ENCODE measurements at regions not wholly inside any gene's neighbourhood (a gene's known extent, or its start where the extent isn't known, plus 50 kb on each side); places are given as distances from the start of the nearest gene placed in this dataset.
"Not testable (repeated sequence)": the region's sequence is repeated elsewhere in the genome, so short reads cannot be mapped to it uniquely, and the experiment has no call there.

DNA sequence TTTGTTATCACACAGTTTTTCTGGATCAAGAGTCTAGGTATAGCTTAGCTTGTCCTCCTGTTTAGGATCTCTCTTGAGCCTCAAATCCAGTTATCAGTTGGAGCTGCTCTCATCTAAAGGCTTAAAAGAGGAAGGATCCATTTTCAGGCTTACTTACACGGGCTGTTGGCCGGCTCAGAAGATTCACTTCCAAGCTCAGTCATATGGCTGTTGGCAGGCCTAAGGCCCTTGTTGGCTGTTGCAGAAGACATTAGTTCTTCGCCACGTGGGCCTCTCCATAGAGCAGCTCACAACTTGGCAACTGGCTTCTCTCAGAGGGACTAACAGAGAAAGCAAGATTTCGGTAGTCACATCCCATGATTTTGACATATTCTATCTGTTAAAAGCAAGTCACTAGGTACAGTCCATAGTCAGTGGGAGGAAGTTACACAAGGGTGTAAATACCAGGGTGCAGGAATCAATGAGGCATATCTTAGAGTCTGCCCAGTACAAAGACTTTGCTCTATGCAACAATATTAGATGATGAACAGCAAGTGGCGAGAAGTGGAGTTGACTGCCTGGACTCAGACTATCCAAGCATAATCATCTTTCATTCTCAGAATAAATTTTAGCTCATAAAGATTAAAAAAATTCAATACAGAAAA, 280.1 kb upstream of the MBL2 start:
- no peak for DNase-seq

DNA sequence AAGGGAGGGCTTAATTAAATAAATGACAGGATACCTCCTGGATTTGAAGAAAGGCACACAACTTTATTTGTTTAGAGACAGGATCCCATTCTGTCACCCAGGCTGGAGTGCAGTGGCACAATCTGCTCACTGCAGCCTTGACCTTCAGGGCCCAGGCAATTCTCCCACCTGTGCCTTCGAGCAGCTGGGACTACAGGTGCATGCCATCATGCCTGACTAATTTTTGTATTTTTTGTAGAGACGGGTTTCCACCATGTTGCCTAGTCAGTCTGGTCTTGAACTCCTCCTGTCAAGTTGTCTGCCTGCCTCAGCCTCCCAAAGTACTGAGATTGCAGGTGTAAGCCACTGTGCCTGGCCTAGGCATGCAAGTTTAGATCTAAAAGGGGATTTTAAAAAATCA, 272.7 kb upstream of the MBL2 start:
- DNase-seq, result no peak

DNA sequence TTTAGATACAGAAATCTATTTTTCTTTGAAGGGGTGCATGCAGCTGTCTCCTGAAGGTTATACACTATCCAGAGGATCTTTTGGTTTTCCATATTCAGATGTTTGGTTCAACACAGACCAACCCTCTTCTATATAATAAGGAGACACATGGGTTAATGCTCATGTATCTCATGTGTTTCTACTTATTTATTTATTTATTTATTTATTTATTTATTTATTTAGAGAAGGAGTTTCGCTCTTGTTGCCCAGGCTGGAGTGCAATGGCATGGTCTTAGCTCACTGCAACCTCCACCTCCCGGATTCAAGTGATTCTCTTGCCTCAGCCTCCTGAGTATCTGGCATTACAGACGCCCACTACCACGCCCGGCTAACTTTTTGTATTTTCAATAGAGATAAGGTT, 263.2 kb upstream of the MBL2 start:
- not testable (repeated sequence) for DNase-seq

DNA sequence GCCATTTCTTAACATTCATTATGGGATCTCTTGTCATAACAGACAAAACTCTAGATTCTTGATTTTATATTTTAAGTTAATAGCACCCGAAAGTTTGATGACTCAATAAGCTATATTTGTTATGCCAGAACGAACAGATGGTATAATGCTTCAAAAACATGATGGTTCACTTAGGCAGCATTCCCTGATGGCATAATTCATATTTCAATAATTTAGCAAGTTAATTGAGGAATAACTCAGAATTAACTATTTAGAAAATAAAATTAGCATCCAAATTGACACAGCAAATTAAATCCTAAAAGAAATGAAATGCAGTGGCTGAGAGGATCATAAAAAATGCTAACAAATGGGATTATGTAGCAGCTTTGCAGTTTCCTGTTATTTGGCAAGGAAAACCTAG, 260.8 kb upstream of the MBL2 start:
- DNase-seq, result no peak

DNA sequence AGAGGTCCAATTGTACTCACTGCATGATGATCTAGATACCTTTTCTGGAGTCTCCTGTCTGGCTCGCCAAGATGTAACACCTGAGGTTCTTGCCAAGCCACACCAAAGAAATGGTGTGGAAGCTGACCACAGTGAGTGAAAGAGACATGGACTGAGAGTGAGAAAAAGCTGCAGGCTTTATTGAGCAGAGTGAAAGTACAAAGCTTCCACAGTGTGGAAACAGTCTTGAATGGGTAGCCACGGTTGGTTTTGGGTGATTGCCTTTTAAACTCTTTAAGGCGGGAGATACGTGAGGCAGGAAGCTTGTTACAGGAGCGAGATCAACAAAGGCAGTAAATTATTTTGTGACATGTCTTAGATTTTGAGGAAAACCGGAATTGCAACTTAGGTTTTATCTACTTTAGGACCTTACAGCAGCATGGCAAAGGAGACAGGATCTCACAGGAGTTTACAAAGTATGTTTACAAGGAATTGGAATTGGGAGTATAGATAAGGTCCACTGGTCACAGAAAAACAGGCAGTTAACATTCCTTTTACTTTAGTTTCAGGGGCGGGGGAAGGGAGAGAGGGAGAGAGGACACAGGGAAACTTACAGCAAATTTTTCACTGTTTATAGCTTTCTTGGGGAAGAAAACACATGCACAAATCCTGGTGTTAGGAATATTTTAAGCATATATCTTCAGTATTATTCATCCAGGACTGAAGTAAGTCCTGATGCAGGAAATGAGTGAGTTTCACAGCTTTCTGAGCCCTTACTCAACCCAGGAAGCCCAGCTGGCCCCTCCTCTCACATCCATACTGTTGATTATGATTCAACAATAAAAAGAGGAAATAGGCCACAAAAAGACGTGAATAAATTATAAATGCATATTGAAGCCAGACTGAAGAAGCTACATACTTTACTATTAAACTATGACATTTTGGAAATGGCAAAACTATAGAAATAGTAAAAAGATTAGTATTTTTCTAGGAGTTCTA, 257.6 kb upstream of the MBL2 start:
- not testable (repeated sequence) for DNase-seq

DNA sequence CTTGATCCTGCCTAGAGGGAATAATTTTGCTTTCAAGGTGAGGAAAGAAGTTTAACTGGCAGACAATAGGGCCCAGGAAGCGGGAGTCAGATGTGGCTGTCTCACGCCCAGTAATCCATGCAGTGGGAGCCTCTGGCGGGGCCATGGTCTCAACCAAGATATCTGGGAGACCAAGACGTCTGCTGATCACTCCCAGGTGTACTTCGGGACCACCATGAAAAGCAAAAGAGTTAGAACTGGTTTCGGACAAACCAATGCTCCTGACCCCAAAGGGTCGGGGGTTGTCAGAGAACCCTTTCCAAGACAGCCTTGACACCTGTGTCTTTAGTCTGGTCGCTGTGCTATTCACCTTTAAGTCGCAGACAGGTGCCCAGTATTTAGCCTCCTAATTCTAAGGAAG, 256.9 kb upstream of the MBL2 start:
- no peak for DNase-seq

DNA sequence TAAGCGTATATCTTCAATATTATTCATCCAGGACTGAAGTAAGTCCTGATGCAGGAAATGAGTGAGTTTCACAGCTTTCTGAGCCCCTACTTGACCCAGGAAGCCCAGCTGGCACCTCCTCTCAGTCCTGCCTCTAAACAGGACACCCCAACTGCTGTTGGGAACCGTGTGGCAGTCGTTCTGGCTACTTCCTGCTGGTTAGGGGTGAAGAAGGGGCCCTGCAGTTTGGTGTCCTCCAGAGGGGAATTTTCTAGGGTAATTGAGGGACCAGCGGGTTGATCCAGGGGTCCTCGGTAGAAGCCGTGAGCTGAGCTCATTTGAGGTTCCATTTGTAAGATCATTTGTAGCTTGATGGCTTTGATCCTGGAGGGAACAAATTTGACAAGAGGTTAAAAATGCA, 253.2 kb upstream of the MBL2 start:
- DNase-seq, result not testable (repeated sequence)

DNA sequence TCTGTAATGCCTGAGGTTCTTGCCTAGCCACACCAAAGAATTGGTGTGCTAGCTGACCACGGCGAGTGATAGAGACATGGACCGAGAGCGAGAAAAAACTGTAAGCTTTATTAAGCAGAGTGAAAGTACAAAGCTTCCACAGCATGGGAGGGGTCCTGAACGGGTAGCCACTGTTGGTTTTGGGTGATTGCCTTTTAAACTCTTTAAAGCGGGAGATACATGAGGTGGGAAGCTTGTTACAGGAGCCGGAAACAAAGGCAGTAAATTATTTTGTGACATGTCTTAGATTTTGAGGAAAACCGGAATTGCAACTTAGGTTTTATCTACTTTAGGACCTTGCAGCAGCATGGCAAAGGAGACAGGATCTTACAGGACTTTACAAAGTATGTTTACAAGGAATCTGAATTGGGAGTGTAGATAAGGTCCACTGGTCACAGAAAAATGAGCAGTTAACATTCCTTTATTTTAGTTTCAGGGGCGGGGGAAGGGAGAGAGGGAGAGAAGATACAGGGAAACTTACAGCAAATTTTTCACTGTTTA, 252.7 kb upstream of the MBL2 start:
- DNase-seq, result no peak

DNA sequence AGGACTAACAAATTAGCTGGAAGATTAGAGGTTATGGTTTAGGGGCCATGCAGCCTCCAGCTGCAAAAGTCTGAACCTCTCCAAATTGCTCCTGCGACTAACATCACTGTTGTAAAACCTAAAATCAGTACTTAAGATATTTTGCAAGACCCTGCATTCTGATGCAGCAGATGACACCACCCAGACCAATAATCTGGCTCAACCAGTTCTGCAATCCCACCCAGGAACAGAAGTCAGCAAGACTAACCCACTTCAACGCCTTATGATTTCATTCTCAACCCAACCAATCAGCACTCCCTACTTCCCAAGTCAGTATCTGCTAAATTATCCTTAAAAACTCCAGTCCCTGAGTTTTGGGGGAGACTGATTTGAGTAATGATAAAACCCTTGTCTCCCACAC, 250.8 kb upstream of the MBL2 start:
- no peak for DNase-seq

DNA sequence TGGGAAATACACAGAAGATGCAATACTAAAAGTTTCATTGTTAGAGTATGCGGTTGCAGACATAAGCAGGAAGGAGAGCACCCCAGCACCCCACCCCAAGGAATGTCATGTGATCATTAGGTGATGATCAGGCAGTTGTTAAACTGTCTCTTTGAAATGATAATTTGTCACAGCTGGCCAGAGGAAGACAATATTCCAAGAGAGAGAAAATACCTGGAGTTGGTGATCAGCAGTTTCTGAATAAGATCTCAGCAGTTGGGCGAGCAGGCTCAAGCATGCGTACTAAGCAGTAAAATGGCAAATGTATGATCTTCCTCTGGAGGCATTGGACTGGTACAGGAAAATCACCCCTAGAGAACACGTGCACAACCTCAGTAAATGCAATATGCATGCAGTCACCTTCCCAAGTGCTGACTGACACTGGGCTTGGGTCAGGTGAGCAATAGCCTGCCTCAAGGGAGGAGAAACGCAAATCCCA, 250.1 kb upstream of the MBL2 start:
- no peak for DNase-seq

DNA sequence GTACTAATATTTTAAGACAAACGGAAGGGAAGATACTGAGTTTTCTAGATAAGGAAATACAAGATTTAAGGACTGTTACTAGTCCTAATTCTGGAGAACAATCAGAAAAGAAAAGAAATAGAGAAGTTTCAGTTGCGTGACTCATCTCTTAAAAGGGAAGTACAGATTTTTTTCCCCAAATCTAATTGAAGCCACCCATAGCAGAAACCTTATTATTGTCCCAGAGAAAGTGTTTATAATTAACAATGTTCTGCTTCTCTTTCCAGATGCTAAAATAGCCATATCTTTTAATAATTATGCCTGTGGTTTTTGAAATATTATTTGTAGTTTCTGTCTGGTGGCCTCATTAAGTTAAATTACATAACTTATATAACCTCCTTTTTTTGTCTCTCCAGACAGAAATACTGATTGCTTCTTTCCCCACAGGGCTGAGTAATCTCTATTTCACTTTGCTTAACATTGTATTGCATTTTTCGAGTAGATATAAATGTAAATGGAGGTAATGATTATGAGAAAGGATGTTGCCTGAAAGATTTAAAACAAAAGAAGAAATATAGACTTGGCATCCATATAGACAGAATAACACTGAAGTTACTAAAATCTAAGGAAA, 240.7 kb upstream of the MBL2 start:
- DNase-seq, result no peak

DNA sequence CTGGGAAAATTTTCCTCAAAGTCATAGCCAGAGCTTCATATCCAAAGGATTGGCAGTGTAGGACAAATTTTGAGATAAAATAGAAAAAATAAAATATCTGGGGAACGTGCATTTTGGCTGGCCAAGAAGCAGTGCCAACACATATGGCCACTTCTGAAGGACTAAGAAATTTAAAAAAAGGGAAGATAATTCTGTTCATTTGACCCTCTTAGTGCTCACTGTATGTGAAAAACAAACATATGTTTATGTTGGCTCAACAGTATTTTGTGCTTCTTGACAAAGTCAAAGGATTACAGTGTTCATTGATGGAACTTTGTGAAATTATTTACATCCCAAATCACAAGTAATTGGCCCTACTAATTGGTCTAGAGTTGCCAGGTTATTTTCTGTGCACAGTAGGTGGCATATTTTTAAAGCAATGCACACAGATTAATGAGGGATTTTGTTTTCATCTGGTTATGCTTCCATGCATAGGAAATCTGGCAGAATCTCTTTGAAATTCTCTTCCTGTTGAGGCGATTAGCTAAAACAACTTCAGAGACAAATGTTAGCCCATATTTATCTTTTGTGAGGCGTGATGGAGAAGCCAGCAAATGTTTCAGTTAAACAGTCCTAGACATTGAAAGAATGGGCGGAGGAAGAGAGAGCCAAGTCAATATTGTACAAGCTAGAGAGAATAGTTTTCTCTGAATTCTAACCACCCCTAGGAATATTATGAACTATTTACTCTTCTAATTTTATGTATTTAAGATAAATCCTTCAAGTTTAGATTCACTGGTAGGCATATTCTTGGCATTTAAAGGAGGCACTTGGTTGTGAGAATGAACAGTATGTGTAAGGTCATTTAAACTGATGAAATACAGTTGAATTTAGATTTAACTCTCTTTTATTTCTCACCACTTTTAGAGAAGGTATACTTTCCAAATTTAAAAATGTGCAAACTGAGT, 237.7 kb upstream of the MBL2 start:
- DNase-seq, result no peak

DNA sequence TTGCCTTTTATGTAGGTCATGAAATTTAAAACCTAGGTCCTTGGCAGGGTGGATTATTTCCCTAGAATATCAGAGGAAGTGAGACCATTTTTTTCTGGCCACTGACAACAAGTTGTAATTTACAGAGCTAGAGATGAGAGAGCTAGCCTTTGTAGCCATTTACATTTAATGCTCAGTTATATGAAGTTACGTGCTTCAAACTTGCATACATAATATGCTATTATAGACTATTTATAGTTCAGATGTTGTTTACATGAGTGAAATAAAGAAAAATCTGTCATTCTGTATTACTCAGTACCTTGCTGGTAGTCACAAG, 234.9 kb upstream of the MBL2 start:
- DNase-seq, result no peak

DNA sequence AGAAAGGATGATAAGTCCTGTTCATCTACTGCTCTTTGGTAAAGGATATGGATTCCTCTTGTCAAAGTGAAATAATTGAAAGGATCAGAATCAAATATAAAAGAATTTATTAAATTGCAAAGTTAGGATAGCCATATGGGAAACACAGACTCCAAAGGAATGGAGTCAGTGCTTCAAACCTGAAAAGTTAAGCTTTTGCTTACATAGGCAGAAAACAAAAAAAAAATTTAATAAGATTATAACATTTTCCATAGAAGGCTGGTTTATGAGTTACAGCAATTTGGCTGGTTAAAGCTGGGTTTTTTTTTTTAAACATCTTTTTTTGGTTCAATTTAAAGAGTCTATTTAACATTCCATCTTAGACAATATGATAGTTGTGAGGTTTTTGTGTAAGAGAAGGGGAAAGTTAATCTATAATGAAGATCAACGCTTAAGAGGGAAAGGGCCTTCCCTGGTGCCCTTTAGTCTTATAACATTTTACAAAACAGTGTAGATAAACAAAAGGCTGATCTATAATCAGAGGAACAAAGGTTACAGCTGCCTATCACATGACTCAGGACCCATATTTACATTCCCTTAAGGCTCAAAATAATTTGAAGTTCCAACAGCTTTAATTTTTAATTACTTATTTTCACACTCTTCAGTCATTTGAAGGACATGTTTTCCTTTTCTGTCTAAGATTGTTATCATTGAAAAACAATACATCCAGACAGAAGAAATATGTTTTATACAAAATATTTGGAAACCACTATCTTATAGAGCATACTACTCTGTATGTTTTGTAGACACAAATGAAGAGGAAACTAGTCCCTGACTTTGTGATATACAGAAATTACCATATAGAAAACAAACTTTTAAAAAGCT, 234.3 kb upstream of the MBL2 start:
- no peak for DNase-seq

DNA sequence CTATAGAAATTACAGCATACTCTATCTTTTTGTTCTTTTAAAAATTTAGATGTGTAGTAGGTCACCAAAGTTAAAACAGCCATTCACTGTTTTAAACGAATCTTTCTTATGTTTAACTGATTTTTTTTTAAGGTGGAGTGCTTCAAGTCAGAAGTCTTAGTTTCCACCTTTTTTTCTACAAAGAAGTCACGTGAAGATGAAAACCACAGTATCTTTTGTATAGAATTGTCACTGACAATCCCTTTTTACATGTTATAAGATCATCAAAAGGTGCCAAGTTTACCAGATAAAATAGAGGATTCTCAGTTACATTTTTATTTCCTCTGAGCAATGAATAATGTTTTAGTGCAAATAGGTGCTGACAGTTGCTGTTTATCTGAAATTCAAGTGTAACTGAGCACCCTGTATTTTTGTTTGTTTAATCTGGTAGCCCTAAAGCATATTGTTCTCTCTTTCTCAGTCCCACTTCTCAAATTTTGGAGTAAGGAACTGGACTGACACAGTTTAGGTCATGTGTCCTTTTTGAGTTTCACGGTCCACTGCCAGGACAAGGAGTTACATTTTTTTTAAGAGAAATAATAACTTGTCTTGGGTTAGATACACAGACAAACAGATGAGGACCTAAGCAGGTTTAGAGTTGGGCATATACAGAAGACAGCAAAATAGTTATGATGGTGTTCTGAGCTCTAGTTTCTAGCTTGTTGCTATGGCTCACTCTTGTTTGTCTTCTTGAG, 233.2 kb upstream of the MBL2 start:
- DNase-seq, result no peak

DNA sequence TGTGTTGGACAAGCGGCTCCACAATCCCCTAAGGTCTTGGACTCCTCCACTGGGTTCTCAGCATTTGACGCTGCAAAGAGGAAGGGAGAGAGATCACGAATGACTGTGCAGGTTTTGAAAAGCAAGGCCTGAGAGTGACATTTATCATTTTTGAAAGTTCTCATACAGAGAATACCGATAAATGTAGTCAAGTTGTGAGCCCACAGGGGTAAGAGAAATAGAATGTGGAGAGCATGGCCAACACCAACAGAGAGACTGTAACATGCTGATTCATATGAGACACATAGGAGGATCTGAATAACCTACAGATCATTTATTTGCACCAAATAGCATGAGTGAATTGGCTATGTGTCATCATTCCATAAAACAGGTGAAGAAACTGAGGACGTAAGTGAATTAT, 230.5 kb upstream of the MBL2 start:
- DNase-seq, result no peak

DNA sequence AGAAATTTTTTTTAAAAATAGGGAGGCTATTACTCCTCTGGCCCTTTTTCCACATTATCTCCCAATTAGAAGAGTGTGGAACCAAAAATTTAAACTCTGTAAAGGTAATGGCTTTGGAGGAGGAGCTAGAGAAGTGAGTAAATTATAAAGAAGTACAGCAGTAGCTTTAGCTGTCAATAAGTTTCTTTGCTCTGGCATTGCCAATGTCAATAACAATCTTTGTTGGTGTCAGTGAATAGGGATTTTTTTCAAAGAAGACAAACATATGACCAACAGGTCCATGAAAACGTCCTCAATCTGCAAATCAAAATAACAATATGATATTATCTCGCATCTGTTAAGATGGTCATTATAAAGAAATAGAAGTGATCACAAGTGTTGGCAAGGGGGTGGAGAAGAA, 227.1 kb upstream of the MBL2 start:
- no peak for DNase-seq

DNA sequence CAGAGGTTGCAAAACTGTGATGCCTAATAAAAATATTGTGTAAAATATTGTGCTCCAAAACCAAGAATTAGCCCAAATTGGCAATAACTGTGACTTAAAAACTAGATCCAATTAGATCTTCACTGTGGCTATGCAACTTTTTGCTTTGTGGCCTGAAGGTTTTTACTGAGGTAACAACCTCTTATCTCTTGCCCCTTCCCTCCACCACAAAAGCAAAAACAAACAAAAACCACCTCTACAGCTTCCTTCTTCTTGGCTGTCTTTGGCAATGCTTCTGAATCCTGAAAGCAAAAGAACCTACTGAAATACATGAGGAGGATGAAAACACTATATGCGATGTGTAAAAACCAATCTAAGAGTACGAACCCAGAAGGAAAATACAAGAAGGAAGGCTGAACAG, 226.7 kb upstream of the MBL2 start:
- no peak for DNase-seq

DNA sequence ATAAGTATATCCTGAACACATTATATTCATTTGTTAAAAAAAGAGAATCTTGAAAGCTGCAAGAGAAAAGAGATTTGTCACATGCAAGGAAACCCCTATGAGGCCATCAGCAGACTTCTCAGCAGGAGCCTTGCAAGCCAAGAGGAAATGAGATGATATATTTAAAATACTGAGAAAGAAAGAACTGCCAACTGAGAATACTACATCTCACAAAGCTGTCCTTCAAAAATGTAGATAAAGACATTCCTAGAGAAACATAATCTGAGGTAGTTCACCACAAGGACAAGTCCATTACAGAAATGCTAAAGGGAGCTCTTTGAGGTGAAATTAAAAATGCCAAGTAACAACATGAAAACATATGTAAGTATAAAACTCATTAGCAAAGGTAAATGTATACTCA, 224.4 kb upstream of the MBL2 start:
- no peak for DNase-seq

DNA sequence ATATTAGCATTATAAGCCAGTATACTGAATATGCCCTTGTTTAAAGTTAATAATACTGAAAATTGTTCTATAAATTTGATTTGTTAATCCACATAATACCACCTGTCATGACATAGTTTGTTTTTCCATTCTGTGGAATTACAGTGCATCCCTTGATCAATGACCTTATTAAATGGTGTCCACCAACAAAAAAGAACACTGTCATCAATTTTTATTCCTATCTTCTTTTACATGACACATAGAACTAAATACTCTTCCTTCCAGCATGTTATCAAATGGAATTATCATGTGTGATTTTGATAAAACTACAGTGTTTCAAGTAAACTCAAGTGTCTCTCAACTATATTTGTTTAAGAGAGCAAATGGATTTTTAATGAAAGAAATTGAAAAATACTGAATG, 221.8 kb upstream of the MBL2 start:
- no peak for DNase-seq

DNA sequence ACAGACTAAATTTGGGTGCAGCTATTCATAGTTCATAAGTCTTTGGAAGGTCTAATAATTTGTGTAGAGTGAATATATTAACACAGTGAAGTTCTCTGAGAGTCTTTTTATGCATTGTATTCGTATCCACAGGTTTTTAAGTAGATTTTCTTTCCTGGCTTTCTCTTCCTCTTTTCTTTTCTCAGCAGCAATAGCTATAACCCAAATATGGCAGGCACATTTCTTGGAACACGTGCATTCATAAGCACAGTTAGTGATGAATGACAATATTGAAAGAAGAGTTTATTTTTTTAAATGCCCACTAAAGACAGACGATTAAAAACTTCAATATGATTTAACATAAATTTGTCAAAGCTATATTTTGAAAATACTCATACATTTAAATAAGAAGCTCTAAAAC, 220.5 kb upstream of the MBL2 start:
- no peak for DNase-seq

Data from right forelimb (tissue), 1 donor.